SK-N-SH (cell line): ENCODE measurements at regions not wholly inside any gene's neighbourhood (a gene's known extent, or its start where the extent isn't known, plus 50 kb on each side); places are given as distances from the start of the nearest gene placed in this dataset.

Source experiments
- CTCF ChIA-PET: fragments of 300-600, 350-600 bp; formaldehyde crosslinking; extraction: SDS; loops from one replicate; lab custom pipeline; 2021; lab: Yijun Ruan, JAX
- POLR2A ChIA-PET: fragments of 350-600 bp; sonication (Branson Sonifier 250); formaldehyde crosslinking; extraction: SDS; loops from one replicate; lab custom pipeline; 2020; ENCODE audit warnings: antibody characterized with exemption, inconsistent platforms; lab: Yijun Ruan, JAX
- DNase-seq: peaks from one replicate; pipeline ENCODE4 v3.0.0; 2012
- H2AFZ ChIP-seq: fragments of 200-600 bp; sonication (generic); 2 replicates; pipeline ENCODE4 v1.8.1; 2016; ENCODE audit warnings: antibody characterized with exemption, mild to moderate bottlenecking, low read depth
- H3F3A ChIP-seq: fragments of 200-600 bp; sonication (generic); replicated peaks from 2 replicates; pipeline ENCODE3; 2016; ENCODE audit warnings: antibody characterized with exemption, mild to moderate bottlenecking; ENCODE audit not compliant: insufficient read depth
- H3K27ac ChIP-seq, 2 experiments: fragments of 200-500 bp in 1 of 2; fragments of 200-600 bp in 1 of 2; sonication (Bioruptor generic) in 1 of 2; sonication (generic), shearing (Covaris generic) in 1 of 2; 2 replicates each; pipeline versions ENCODE4 v1.5.1 to v1.6.1; 2014 to 2016; ENCODE audit warnings: low read depth in 2 of 2, inconsistent platforms in 1 of 2, low read length in 1 of 2, mild to moderate bottlenecking in 1 of 2, mixed read lengths in 1 of 2
- H3K27me3 ChIP-seq: fragments of 200-600 bp; sonication (generic), shearing (Covaris generic); 2 replicates; pipeline ENCODE4 v1.6.1; 2016; ENCODE audit warnings: mixed run types; ENCODE audit not compliant: insufficient read depth
- H3K36me3 ChIP-seq, 2 experiments: fragments of 200-500 bp in 1 of 2; fragments of 200-600 bp in 1 of 2; sonication (Bioruptor generic) in 1 of 2; sonication (generic) in 1 of 2; replicated peaks in 1 of 2; 2 replicates each; pipeline versions ENCODE3 to v1.5.1; 2014 to 2016; ENCODE audit warnings: low read length in 1 of 2, mild to moderate bottlenecking in 1 of 2; ENCODE audit not compliant: insufficient read depth in 2 of 2, control insufficient read depth in 1 of 2
- H3K4me1 ChIP-seq, 2 experiments: fragments of 200-500 bp in 1 of 2; fragments of 200-600 bp in 1 of 2; sonication (Bioruptor generic) in 1 of 2; sonication (generic), shearing (Covaris generic) in 1 of 2; 2 replicates each; pipeline versions ENCODE4 v1.5.1 to v1.6.1; 2014 to 2016; ENCODE audit warnings: low read depth in 1 of 2, low read length in 1 of 2, mixed run types in 1 of 2; ENCODE audit not compliant: insufficient read depth in 2 of 2, control insufficient read depth in 1 of 2
- H3K4me2 ChIP-seq: fragments of 200-600 bp; sonication (generic), shearing (Covaris generic); 2 replicates; pipeline ENCODE4 v1.6.1; 2017; ENCODE audit warnings: mixed run types
- H3K4me3 ChIP-seq, 2 experiments: fragments of 200-500 bp in 1 of 2; fragments of 200-600 bp in 1 of 2; sonication (Bioruptor generic) in 1 of 2; sonication (generic), shearing (Covaris generic) in 1 of 2; 2 replicates each; pipeline versions ENCODE4 v1.5.1 to v1.8.1; 2014 to 2016; ENCODE audit warnings: low read depth in 2 of 2, inconsistent platforms in 1 of 2, low read length in 1 of 2, mild to moderate bottlenecking in 1 of 2, mixed read lengths in 1 of 2, moderate library complexity in 1 of 2
- H3K79me2 ChIP-seq: fragments of 200-600 bp; sonication (generic); 2 replicates; pipeline ENCODE4 v1.8.1; 2017; ENCODE audit warnings: mild to moderate bottlenecking; ENCODE audit not compliant: insufficient read depth
- H3K9ac ChIP-seq: fragments of 200-600 bp; sonication (generic); 2 replicates; pipeline ENCODE4 v1.6.1; 2017; ENCODE audit warnings: mixed run types
- H3K9me2 ChIP-seq: fragments of 200-600 bp; sonication (generic); 2 replicates; pipeline ENCODE4 v1.6.1; 2017; ENCODE audit warnings: mixed run types
- H3K9me3 ChIP-seq: fragments of 200-600 bp; sonication (generic); 2 replicates; pipeline ENCODE4 v1.6.1; 2017; ENCODE audit warnings: mixed run types, mild to moderate bottlenecking, moderate library complexity
- H4K20me1 ChIP-seq: fragments of 200-600 bp; sonication (generic); 2 replicates; pipeline ENCODE4 v1.6.1; 2017; ENCODE audit warnings: mild to moderate bottlenecking, mixed run types; ENCODE audit not compliant: insufficient read depth
- CHD2 ChIP-seq: fragments of 150-350 bp; IDR thresholded peaks from 2 replicates; pipeline ENCODE4 v1.6.1; 2018; ENCODE audit warnings: low read length; ENCODE audit not compliant: partially characterized antibody
- ELF1 ChIP-seq: IDR thresholded peaks from 2 replicates; pipeline ENCODE4 v1.4.0; 2012
- EZH2phosphoT487 ChIP-seq: fragments of 200-600 bp; sonication (generic); IDR thresholded peaks from 2 replicates; pipeline ENCODE4 v1.6.1; 2017; ENCODE audit warnings: low read depth, mixed run types, mild to moderate bottlenecking, antibody characterized with exemption, moderate library complexity, borderline replicate concordance
- FOXJ3 ChIP-seq: sonication (generic); formaldehyde crosslinking; IDR thresholded peaks from 2 replicates; pipeline ENCODE4 v1.5.1; 2020; ENCODE audit warnings: mild to moderate bottlenecking, missing genetic modification reagents
- FOXM1 ChIP-seq: IDR thresholded peaks from 2 replicates; pipeline ENCODE4 v1.4.0; 2012; ENCODE audit warnings: low read depth, mild to moderate bottlenecking
- GABPA ChIP-seq: IDR thresholded peaks from 2 replicates; pipeline ENCODE4 v1.4.0; 2012; ENCODE audit warnings: low read depth, mild to moderate bottlenecking
- MAX ChIP-seq: IDR thresholded peaks from 2 replicates; pipeline ENCODE4 v1.4.0; 2012; ENCODE audit warnings: low read depth
- MEF2A ChIP-seq: IDR thresholded peaks from 2 replicates; pipeline ENCODE4 v1.4.0; 2012; ENCODE audit warnings: low read depth, borderline replicate concordance
- MXI1 ChIP-seq: IDR thresholded peaks from 2 replicates; pipeline ENCODE4 v1.6.1; 2012; ENCODE audit warnings: mild to moderate bottlenecking, low read depth, low read length, improper control_type of control experiment
- POLR2AphosphoS5 ChIP-seq: IDR thresholded peaks from 2 replicates; pipeline ENCODE4 v1.6.1; 2012; ENCODE audit warnings: low read depth, low read length
- REST ChIP-seq: IDR thresholded peaks from 2 replicates; pipeline ENCODE4 v1.6.1; 2012; ENCODE audit warnings: mild to moderate bottlenecking, low read depth, low read length, moderate library complexity
- RFX5 ChIP-seq: IDR thresholded peaks from 2 replicates; pipeline ENCODE4 v1.6.1; 2012; ENCODE audit warnings: mild to moderate bottlenecking, improper control_type of control experiment, low read length
- RXRA ChIP-seq: IDR thresholded peaks from 2 replicates; pipeline ENCODE4 v1.4.0; 2012; ENCODE audit warnings: low read depth, mild to moderate bottlenecking, borderline replicate concordance
- USF2 ChIP-seq: fragments of 150-350 bp; IDR thresholded peaks from 2 replicates; pipeline ENCODE4 v1.6.1; 2017; ENCODE audit warnings: antibody characterized with exemption, low read length, low read depth, borderline replicate concordance
- WGBS: methylation state at CpG from one replicate; pipeline ENCODE4 v1.1.6; 2017; ENCODE audit warnings: low lambda C conversion rate; 5-methylcytosine and 5-hydroxymethylcytosine counted together

GRCh38 chr12:24118668-24119067 lies 169.2 kb upstream of the SOX5 start:
- TF ChIP-seq USF2 (no peak), ELF1 (no peak), MXI1 (no peak), GABPA (no peak), POLR2AphosphoS5 (no peak), RFX5 (no peak)
- Histone ChIP-seq H3K36me3 (no peaks in the 10 kb centered on the region), H4K20me1 (no peaks in the 10 kb centered on the region), H3K4me2 (no peak overlapping the region), H3K79me2 (no peaks in the 10 kb centered on the region), H3K9me2 (no peaks in the 10 kb centered on the region), H3K4me1 (no peaks in the 10 kb centered on the region; a peak in 1 of 4 replicates), H3K27ac (no peak overlapping the region), H3K27me3 (no peaks in the 10 kb centered on the region), H3K9ac (no peak overlapping the region), H3K9me3 (no peaks in the 10 kb centered on the region), H3F3A (no peaks in the 10 kb centered on the region), H3K4me3 (no peak overlapping the region), H2AFZ (no peak overlapping the region)
- WGBS, result 97% methylated on average over 1 of the region's 1 CpG
- POLR2A ChIA-PET, result no interaction called here
- DNase-seq, result no peak
- CTCF ChIA-PET, result no interaction called here

GRCh38 chr12:24116548-24116947 lies 167.1 kb upstream of the SOX5 start:
- Histone ChIP-seq H3K9me2 (no peaks in the 10 kb centered on the region), H3K36me3 (no peaks in the 10 kb centered on the region), H3K9ac (no peak overlapping the region), H4K20me1 (no peaks in the 10 kb centered on the region), H3F3A (peaks cover 5% of the 10 kb centered on the region), H3K4me2 (no peak overlapping the region), H2AFZ (no peak overlapping the region), H3K4me1 (peaks cover 0 to 3% of the 10 kb centered on the region in 2 experiments; a peak in 1 of 4 replicates), H3K4me3 (no peak overlapping the region), H3K9me3 (no peaks in the 10 kb centered on the region), H3K27ac (no peak overlapping the region), H3K79me2 (no peaks in the 10 kb centered on the region), H3K27me3 (no peaks in the 10 kb centered on the region)
- TF ChIP-seq MAX (no peak), REST (no peak), FOXM1 (no peak), MEF2A (no peak), EZH2phosphoT487 (no peak), CHD2 (no peak), RFX5 (no peak), POLR2AphosphoS5 (no peak), GABPA (no peak), FOXJ3 (CRISPR knock-in tag) (no peak), MXI1 (no peak), RXRA (no peak)
- DNase-seq, result no peak
- ChIA-PET CTCF (interaction anchor here (1.0 kb wide), 1 partner anchor 443 kb away, joined by 4 read pairs; no protein-coding TSS in a partner anchor), POLR2A (no interaction called here)
- WGBS, result 37% methylated on average over 1 of the region's 1 CpG
